GM12878 (cell line): ENCODE measurements at regions not wholly inside any gene's neighbourhood (a gene's known extent, or its start where the extent isn't known, plus 50 kb on each side); places are given as distances from the start of the nearest gene placed in this dataset.

ENCODE experiments used
- ATAC-seq: fragments of 200-7000 bp; cut with Tn5 transposase; 3 replicates; pipeline ENCODE4 v1.9.1; 2020; ENCODE audit warnings: mild to moderate bottlenecking, moderate library complexity
- BruUV-seq: library from RNA; stranded (reverse); fragments of 400-500 nt; replicated peaks from 2 replicates; lab custom pipeline; 2021; lab: Mats Ljungman, UMichigan
- CTCF ChIA-PET: fragments of 300-600 bp; sonication (Branson Sonifier 250); formaldehyde crosslinking; extraction: SDS; loops from one replicate; lab custom pipeline; 2021; ENCODE audit warnings: inconsistent platforms; lab: Yijun Ruan, JAX
- POLR2A ChIA-PET: fragments of 350-600 bp; formaldehyde crosslinking; extraction: SDS; loops from one replicate; lab custom pipeline; 2021; ENCODE audit warnings: inconsistent platforms; lab: Charles Lee
- RAD21 ChIA-PET: fragments of 300-600 bp; sonication (Branson Sonifier 250); formaldehyde crosslinking; loops from one replicate; lab custom pipeline; 2023; ENCODE audit warnings: antibody characterized with exemption; ENCODE audit not compliant: unreplicated experiment; lab: Charles Lee
- SMC1A ChIA-PET: fragments of 300-600 bp; sonication (Branson Sonifier 250); formaldehyde crosslinking; loops from one replicate; lab custom pipeline; 2023; ENCODE audit not compliant: unreplicated experiment, uncharacterized antibody; lab: Charles Lee
- DNase-seq: peaks from one replicate; pipeline ENCODE4 v3.0.0-alpha.2; 2011; ENCODE audit warnings: low read depth, low spot score
- FAIRE-seq: peaks from 3 replicates; lab custom pipeline; 2011; peaks lifted over from hg19 to GRCh38; lab: Jason Lieb, UNC
- H2AFZ ChIP-seq: 2 replicates; pipeline ENCODE4 v1.6.0; 2011; ENCODE audit warnings: low read depth, low read length, control low read depth; ENCODE audit not compliant: control insufficient read depth
- H3K27ac ChIP-seq: 2 replicates; pipeline ENCODE4 v1.5.1; 2011; ENCODE audit warnings: control low read depth; ENCODE audit not compliant: control insufficient read depth, insufficient read depth
- H3K27me3 ChIP-seq, 2 experiments: replicated peaks in 1 of 2; 2 replicates each; pipeline versions ENCODE4 v1.6.0 to v1.6.1; 2011; ENCODE audit warnings: low read length in 1 of 2; ENCODE audit not compliant: control insufficient read depth in 2 of 2, insufficient read depth in 2 of 2
- H3K36me3 ChIP-seq, 2 experiments: 2 replicates each; pipeline ENCODE4 v1.5.1; 2011; ENCODE audit warnings: low read length in 1 of 2; ENCODE audit not compliant: control insufficient read depth in 2 of 2, insufficient read depth in 2 of 2
- H3K4me1 ChIP-seq: 2 replicates; pipeline ENCODE4 v1.6.1; 2011; ENCODE audit warnings: mild to moderate bottlenecking, low read length, moderate library complexity, mixed read lengths; ENCODE audit not compliant: control insufficient read depth, insufficient read depth
- H3K4me2 ChIP-seq: 2 replicates; pipeline ENCODE4 v1.6.0; 2011; ENCODE audit warnings: control low read depth; ENCODE audit not compliant: control insufficient read depth, insufficient read depth
- H3K4me3 ChIP-seq: fragments of 200-600 bp; sonication (generic); 2 replicates; pipeline ENCODE4 v1.5.1; 2016
- H3K79me2 ChIP-seq: 2 replicates; pipeline ENCODE4 v1.6.0; 2011; ENCODE audit warnings: low read length; ENCODE audit not compliant: control insufficient read depth, insufficient read depth
- H3K9ac ChIP-seq: 2 replicates; pipeline ENCODE4 v1.8.0; 2011; ENCODE audit warnings: low read length, control low read depth, mixed read lengths; ENCODE audit not compliant: control insufficient read depth, insufficient read depth
- H3K9me3 ChIP-seq: replicated peaks from 3 replicates; pipeline ENCODE4 v1.5.1; 2011; ENCODE audit warnings: mild to moderate bottlenecking, low read length; ENCODE audit not compliant: control insufficient read depth, insufficient read depth
- H4K20me1 ChIP-seq: 2 replicates; pipeline ENCODE4 v1.6.0; 2011; ENCODE audit not compliant: control insufficient read depth, insufficient read depth
- ATF7 ChIP-seq: fragments of 450-650 bp; IDR thresholded peaks from 2 replicates; pipeline ENCODE4 v1.6.1; 2016; ENCODE audit warnings: low read depth, mild to moderate bottlenecking
- BRCA1 ChIP-seq: IDR thresholded peaks from 2 replicates; pipeline ENCODE4 v1.6.1; 2011; ENCODE audit warnings: low read depth, low read length, improper control_type of control experiment
- CUX1 ChIP-seq: IDR thresholded peaks from 2 replicates; pipeline ENCODE4 v1.6.1; 2012; ENCODE audit warnings: improper control_type of control experiment, low read depth, low read length; ENCODE audit not compliant: insufficient replicate concordance
- HDAC6 ChIP-seq: fragments of 200-600 bp; sonication (generic); IDR thresholded peaks from one replicate; pipeline ENCODE4 v1.8.0; 2017; ENCODE audit warnings: antibody characterized with exemption; ENCODE audit not compliant: unreplicated experiment
- JUND ChIP-seq: IDR thresholded peaks from 2 replicates; pipeline ENCODE4 v1.6.1; 2012; ENCODE audit warnings: low read depth, mild to moderate bottlenecking, low read length, improper control_type of control experiment, moderate library complexity
- KAT2A ChIP-seq: conservative IDR thresholded peaks from 2 replicates; pipeline ENCODE4 v1.6.1; 2011; ENCODE audit warnings: low read depth, low read length; ENCODE audit not compliant: control insufficient read depth
- NFXL1 ChIP-seq: fragments of 450-650 bp; IDR thresholded peaks from 2 replicates; pipeline ENCODE4 v1.6.1; 2017; ENCODE audit warnings: antibody characterized with exemption, mild to moderate bottlenecking, borderline replicate concordance
- NFYA ChIP-seq: IDR thresholded peaks from 2 replicates; pipeline ENCODE4 v1.6.1; 2011; ENCODE audit warnings: low read depth, mild to moderate bottlenecking, low read length, improper control_type of control experiment, borderline replicate concordance
- NR2C1 ChIP-seq: fragments of 450-650 bp; IDR thresholded peaks from 2 replicates; pipeline ENCODE4 v1.6.1; 2017; ENCODE audit warnings: antibody characterized with exemption, mild to moderate bottlenecking, moderate library complexity
- ZBED1 ChIP-seq: IDR thresholded peaks from 2 replicates; pipeline ENCODE4 v1.6.1; 2016; ENCODE audit warnings: borderline replicate concordance
- ZNF592 ChIP-seq: fragments of 450-650 bp; IDR thresholded peaks from 2 replicates; pipeline ENCODE4 v1.6.1; 2017; ENCODE audit warnings: mild to moderate bottlenecking, moderate library complexity
- WGBS: methylation state at CpG from one replicate; pipeline ENCODE4 v1.1.6; 2016; ENCODE audit warnings: low lambda C conversion rate; ENCODE audit not compliant: insufficient replicate concordance, insufficient coverage; ENCODE audit errors: missing lambda C conversion rate; 5-methylcytosine and 5-hydroxymethylcytosine counted together
- in situ Hi-C: fragments of 300-500 bp; cut with MboI; formaldehyde crosslinking; loops from 9 replicates; pipeline ENCODE4 v1.14.3; 2018; ENCODE audit warnings: mixed read lengths
- intact Hi-C: fragments of 100-400 bp; cut with micrococcal nuclease; formaldehyde crosslinking; loops from one replicate; pipeline ENCODE4 v1.14.2; 2022; ENCODE audit not compliant: unreplicated experiment

- no peaks in the 10 kb centered on the region for H3K9me3 ChIP-seq
- ChIA-PET POLR2A (no interaction called here), SMC1A (no interaction called here), RAD21 (no interaction called here), CTCF (no interaction called here)
- WGBS: 95% methylated on average over 1 of the region's 1 CpG
- H3K27ac ChIP-seq: no peak overlapping the region
- H3K27me3 ChIP-seq: 0 out of 4 replicates have a peak, but pooled peaks cover 0 to 4% of the 10 kb centered on the region in 2 experiments
- no peaks in the 10 kb centered on the region for H3K36me3 ChIP-seq
- in situ Hi-C loops (no loop called here), intact Hi-C loops (no loop called here)
- no peak overlapping the region for H3K4me2 ChIP-seq
- no peak for ATAC-seq
- H2AFZ ChIP-seq: no peak overlapping the region
- BruUV-seq: no TSS peak
- DNase-seq: no peak
- no peak overlapping the region for H3K4me3 ChIP-seq
- TF ChIP-seq BRCA1: no peak
- TF ChIP-seq ZNF592: no peak
- TF ChIP-seq CUX1: no peak
- no peak for TF ChIP-seq ATF7
- no peak for TF ChIP-seq HDAC6
- TF ChIP-seq NFYA: no peak
- no peak for TF ChIP-seq NFXL1
- TF ChIP-seq JUND: no peak
- TF ChIP-seq ZBED1: no peak
- no peak for TF ChIP-seq NR2C1
- no peak for TF ChIP-seq KAT2A
- no peak overlapping the region for H3K9ac ChIP-seq
- H3K79me2 ChIP-seq: no peaks in the 10 kb centered on the region
- H4K20me1 ChIP-seq: no peaks in the 10 kb centered on the region
- H3K4me1 ChIP-seq: no peaks in the 10 kb centered on the region
- no peak for FAIRE-seq
Measured at GRCh38 chr2:150885236-150885635, 376.4 kb downstream of the RBM43 start.
